ENCODE measurements at regions not wholly inside any gene's neighbourhood (a gene's known extent, or its start where the extent isn't known, plus 50 kb on each side); places are given as distances from the start of the nearest gene placed in this dataset.
"Not testable (repeated sequence)": the region's sequence is repeated elsewhere in the genome, so short reads cannot be mapped to it uniquely, and the experiment has no call there.

GRCh38 chr2:67600222-67600871 is 203.2 kb downstream of the ETAA1 start:
- intact Hi-C loops (cut with DNase I): no loop called here
- ATAC-seq: no peak
- no peak for DNase-seq (ENCODE audit: low spot score)

GRCh38 chr2:67600946-67601345 is 203.8 kb downstream of the ETAA1 start:
- no peak for ATAC-seq
- DNase-seq (ENCODE audit: low spot score): no peak
- intact Hi-C loops (cut with DNase I): no loop called here

- DNase-seq (ENCODE audit: low spot score) (no peak), ATAC-seq (no peak)
- intact Hi-C loops (cut with DNase I): no loop called here
Measured at GRCh38 chr2:67604360-67604759, 207.2 kb downstream of the ETAA1 start.

GRCh38 chr2:67612576-67613042 is 215.5 kb downstream of the ETAA1 start:
- intact Hi-C loops (cut with DNase I): no loop called here
- peak; percentile 78 for ATAC-seq
- DNase-seq (ENCODE audit: low spot score): no peak

- DNase-seq (ENCODE audit: low spot score): no peak
- intact Hi-C loops (cut with DNase I): no loop called here
- ATAC-seq: no peak
Measured at GRCh38 chr2:67613227-67613626, 216.1 kb downstream of the ETAA1 start.

GRCh38 chr2:67614454-67614853 is 217.3 kb downstream of the ETAA1 start:
- intact Hi-C loops (cut with DNase I): no loop called here
- DNase-seq (ENCODE audit: low spot score) (no peak), ATAC-seq (no peak)

- no peak for DNase-seq (ENCODE audit: low spot score)
- intact Hi-C loops (cut with DNase I): no loop called here
- no peak for ATAC-seq
Measured at GRCh38 chr2:67616749-67617148, 219.6 kb downstream of the ETAA1 start.

- intact Hi-C loops (cut with DNase I): no loop called here
- DNase-seq (ENCODE audit: low spot score): no peak
Measured at GRCh38 chr2:67619204-67619603, 222.1 kb downstream of the ETAA1 start.

GRCh38 chr2:67623741-67624140 is 226.6 kb downstream of the ETAA1 start:
- DNase-seq (ENCODE audit: low spot score): not testable (repeated sequence)

More at GRCh38 chr2:67619204-67619603, 222.1 kb downstream of the ETAA1 start:
- no peak for ATAC-seq

GRCh38 chr2:67625178-67625577 is 228.0 kb downstream of the ETAA1 start:
- no peak for DNase-seq (ENCODE audit: low spot score)
- peak; percentile 58 for ATAC-seq

More at GRCh38 chr2:67623741-67624140, 226.6 kb downstream of the ETAA1 start:
- intact Hi-C loops (cut with DNase I); ATAC-seq: not testable (repeated sequence)

GRCh38 chr2:67625690-67626475 is 228.8 kb downstream of the ETAA1 start:
- ATAC-seq (no peak), DNase-seq (ENCODE audit: low spot score) (no peak)
- intact Hi-C loops (cut with DNase I): no loop called here

More at GRCh38 chr2:67625178-67625577, 228.0 kb downstream of the ETAA1 start:
- intact Hi-C loops (cut with DNase I): no loop called here

GRCh38 chr2:67626656-67627055 is 229.5 kb downstream of the ETAA1 start:
- intact Hi-C loops (cut with DNase I): no loop called here
- no peak for DNase-seq (ENCODE audit: low spot score)
- ATAC-seq: no peak

GRCh38 chr2:67627456-67628207 is 230.5 kb downstream of the ETAA1 start:
- ATAC-seq: no peak
- intact Hi-C loops (cut with DNase I): no loop called here

GRCh38 chr2:67628892-67629291 is 231.8 kb downstream of the ETAA1 start:
- no peak for DNase-seq (ENCODE audit: low spot score)
- ATAC-seq: no peak
- intact Hi-C loops (cut with DNase I): no loop called here

More at GRCh38 chr2:67627456-67628207, 230.5 kb downstream of the ETAA1 start:
- DNase-seq (ENCODE audit: low spot score): no peak

GRCh38 chr2:67631483-67631882 is 234.3 kb downstream of the ETAA1 start:
- intact Hi-C loops (cut with DNase I): no loop called here
- DNase-seq (ENCODE audit: low spot score): no peak
- no peak for ATAC-seq

- no peak for ATAC-seq
- intact Hi-C loops (cut with DNase I): no loop called here
- DNase-seq (ENCODE audit: low spot score): no peak
Measured at GRCh38 chr2:67633212-67633856, 236.2 kb downstream of the ETAA1 start.

GRCh38 chr2:67638146-67638545 is 241.0 kb downstream of the ETAA1 start:
- DNase-seq (ENCODE audit: low spot score) (no peak), ATAC-seq (no peak)
- intact Hi-C loops (cut with DNase I): no loop called here

- DNase-seq (ENCODE audit: low spot score) (no peak), ATAC-seq (peak; percentile 41)
- intact Hi-C loops (cut with DNase I): no loop called here
Measured at GRCh38 chr2:67641312-67642045, 244.3 kb downstream of the ETAA1 start.

- ATAC-seq (no peak), DNase-seq (ENCODE audit: low spot score) (no peak)
- intact Hi-C loops (cut with DNase I): no loop called here
Measured at GRCh38 chr2:67642046-67642382, 244.9 kb downstream of the ETAA1 start.

All from sciatic nerve (tissue), 2 donors.